ENCODE measurements at regions not wholly inside any gene's neighbourhood (a gene's known extent, or its start where the extent isn't known, plus 50 kb on each side); places are given as distances from the start of the nearest gene placed in this dataset.

GRCh38 chr10:33735464-33735923 is 401.0 kb upstream of the NRP1 start:
- DNase-seq (ENCODE audit: low read depth), result no peak

DNA sequence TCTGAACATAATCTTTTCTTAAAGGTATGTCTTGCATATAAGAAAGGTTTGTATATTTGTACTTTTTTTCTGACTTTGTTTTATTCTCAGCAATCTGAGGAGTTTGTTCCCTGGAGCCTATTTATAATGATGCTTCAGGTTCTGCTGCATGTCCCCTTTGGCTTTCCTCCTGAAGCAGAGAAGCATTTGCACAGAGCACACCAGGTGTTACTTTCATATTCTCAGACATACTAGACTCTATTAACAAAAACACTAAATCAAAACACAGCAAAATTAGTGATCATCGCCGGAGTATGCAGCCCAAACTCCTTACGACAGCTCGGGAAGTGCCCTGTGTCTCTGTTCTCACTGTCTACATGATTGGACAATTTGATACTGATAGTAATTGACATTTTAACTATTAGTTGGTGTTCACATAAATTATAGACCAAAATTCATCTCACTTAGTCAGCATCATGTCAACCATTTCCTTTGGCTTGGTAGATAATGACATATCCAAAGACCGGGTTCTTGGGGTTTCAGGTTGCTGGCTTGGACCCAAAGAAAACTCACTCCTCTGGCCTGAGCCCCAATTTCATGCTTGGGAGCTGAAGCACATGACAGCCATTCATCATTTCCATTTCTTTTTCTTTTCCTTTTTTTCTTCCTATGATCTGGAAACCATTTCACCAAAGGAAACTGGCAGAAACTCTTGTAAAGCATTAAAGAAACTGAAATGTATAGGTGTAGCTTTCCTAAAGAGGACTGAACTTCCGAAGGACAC is 400.1 kb upstream of the NRP1 start:
- DNase-seq (ENCODE audit: low read depth), result no peak

DNA sequence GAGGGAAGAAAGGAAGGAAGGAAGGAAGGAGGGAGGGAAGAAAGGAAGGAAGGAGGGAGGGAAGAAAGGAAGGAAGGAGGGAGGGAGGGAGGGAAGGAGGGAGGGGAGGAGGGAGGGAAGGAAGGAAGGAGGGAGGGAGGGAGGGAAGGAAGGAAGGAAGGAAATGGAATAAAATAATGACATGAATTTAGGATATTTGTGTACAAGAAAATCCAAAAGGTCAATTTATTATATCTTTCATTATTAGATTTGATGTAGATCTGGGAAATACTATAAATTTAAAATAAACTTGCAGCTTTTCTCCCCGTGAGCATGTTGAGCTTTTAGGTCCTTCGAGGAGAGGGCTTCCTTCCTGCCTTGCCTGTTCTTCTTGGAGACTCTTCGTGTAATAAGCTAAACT is 398.6 kb upstream of the NRP1 start:
- DNase-seq (ENCODE audit: low read depth), result no peak

DNA sequence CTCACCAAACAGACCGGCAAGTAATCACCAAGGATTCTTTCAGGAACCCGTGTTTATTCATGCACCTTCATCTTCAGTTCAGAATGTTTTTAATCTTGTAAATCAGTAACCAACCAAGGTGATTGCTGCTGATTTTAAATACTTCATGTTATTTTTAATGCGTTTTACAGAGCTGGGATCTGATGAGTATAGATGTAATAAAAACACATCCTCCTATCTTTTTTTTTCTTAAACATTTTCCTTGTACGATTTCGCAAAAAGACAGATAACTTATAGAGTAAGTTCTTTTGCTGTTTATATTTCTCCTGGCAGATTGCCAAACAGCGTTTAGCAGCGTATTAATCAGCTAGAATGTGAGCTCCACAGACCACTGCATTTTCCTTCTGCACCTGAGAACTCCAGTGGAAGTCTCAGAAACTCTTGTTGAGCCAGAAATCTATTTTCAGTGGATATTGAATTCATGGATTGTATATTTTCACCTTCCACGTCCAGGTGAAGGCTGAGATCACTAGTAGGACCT is 397.8 kb upstream of the NRP1 start:
- no peak for DNase-seq (ENCODE audit: low read depth)

- DNase-seq (ENCODE audit: low read depth), result no peak
Observed at GRCh38 chr10:33731322-33731721, 396.9 kb upstream of the NRP1 start.

DNA sequence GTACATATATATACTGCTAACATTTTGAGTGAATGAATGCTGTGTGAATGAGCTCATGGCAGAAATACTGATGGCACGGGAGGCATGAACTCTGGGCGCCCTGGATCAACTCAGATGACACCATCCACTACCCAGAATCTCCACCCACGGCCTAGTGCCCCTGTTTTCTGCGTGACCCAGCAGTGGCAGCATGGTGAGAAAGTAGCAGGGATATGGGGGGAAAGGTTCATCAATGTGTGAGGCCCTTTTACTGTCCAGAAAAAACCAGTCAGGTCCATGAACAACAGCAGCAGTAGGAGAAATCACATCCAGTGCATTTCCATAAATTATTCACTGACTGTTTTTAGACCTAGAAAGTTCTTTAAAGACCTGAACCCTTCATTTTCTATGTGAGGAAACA is 391.0 kb upstream of the NRP1 start:
- DNase-seq (ENCODE audit: low read depth), result no peak

- DNase-seq (ENCODE audit: low read depth), result no peak
Observed at GRCh38 chr10:33723181-33723580, 388.7 kb upstream of the NRP1 start.

- no peak for DNase-seq (ENCODE audit: low read depth)
Observed at GRCh38 chr10:33722067-33722466, 387.6 kb upstream of the NRP1 start.

GRCh38 chr10:33721509-33721908 is 387.0 kb upstream of the NRP1 start:
- no peak for DNase-seq (ENCODE audit: low read depth)

DNA sequence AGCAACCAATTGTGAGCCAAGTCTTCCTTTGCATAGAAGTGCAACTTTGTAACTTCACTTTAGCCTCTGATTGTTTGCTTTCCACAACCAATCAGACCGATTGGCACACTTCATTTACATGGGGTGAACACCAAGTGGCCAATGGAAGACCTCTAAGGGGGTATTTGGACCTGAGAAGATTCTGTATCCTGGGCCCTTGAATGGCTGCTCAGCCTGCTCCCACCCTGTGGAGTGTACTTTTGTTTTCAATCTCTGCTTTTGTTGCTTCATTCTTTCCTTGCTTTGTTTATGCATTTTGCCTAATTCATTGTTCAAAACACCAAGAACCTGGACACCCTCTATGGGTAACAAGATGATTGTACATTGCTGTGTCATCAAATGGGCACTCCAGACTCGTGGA is 385.7 kb upstream of the NRP1 start:
- no peak for DNase-seq (ENCODE audit: low read depth)

DNA sequence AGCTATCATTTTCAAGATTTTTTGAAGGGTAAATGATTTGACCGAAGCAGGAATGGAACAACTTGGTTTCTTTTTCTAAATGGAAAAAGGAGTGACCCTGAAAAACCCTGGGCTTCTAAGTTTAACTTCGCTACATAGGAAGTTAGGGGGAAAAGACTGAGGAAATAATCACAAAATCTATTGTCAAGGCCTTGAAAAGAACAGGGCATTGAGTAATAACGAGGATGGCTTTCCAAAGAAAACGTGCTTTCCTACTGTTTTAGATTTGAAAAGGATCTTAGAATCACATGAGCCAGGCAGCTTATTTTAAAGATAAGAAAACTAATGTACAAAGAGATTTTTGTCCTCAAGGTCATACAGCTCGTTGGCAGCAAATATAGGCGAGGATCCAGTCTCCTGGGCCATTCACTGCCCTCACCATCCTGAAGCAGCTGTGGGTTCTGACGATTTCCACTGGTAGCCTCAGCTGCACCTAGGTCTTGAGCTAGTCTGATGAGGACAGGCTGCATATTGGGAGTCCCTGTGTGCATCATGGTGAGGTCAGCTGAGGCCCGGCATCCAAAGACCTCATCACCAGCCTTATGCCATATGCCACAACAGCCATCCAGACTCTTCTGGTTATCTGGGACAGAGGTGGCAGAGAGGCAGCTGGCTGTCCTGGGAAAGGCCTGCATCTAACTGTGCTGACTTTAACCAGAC is 384.7 kb upstream of the NRP1 start:
- DNase-seq (ENCODE audit: low read depth), result no peak

DNA sequence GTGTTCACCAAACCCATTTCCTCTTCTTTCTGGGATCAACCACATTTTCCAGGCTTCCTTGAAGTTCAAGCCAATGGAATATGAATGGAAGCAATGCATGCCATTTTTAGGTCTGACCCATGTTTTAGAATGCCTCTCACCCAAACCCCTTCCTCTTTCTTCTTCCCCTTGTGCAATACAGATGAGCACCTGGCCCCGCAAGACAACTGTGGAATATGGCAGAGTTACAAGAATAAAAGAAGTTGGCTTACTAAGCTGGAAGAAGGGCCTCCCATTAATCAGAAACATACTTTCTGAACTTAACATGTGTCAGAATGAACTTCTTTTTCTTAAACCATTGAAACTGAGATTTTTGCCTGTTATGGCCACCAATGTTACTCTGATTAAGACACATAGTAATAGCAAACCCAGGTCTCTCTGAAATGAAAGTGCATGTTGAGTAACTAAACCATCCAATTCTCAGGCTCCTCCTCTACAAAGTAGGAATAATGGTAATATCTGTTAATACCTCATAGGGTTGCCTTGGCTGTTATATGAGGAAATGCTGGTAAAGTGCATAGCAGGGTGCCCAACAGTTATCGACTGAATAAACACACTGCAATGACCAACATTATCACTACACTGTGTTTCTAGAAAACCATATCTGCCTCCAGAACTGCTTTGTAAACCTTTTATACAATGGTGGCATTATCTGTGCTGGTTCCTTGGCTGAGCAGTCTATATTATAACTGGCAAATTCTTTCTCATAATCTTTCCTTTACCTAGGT is 382.2 kb upstream of the NRP1 start:
- no peak for DNase-seq (ENCODE audit: low read depth)

- DNase-seq (ENCODE audit: low read depth), result no peak
Observed at GRCh38 chr10:33715303-33715975, 381.0 kb upstream of the NRP1 start.

- DNase-seq (ENCODE audit: low read depth), result no peak
Observed at GRCh38 chr10:33712825-33713224, 378.4 kb upstream of the NRP1 start.

DNA sequence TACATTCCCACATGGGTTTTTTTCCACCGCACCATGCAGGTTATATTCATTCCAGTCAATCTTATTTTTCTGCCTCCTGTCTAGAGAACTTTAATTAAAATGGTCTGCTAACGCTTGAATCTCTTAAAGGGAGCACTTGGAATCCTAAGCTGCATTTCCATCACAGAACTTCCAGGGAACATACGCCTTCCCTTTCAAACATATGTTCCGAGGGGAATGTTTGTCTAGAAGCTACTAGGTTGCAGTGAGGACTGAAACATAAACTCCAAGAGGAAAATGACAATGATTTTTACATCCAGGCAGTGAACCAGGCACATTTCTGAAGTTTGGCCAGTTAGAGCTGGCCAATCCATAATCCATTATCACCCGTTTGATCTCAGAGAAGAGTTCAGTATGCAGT is 375.5 kb upstream of the NRP1 start:
- no peak for DNase-seq (ENCODE audit: low read depth)

DNA sequence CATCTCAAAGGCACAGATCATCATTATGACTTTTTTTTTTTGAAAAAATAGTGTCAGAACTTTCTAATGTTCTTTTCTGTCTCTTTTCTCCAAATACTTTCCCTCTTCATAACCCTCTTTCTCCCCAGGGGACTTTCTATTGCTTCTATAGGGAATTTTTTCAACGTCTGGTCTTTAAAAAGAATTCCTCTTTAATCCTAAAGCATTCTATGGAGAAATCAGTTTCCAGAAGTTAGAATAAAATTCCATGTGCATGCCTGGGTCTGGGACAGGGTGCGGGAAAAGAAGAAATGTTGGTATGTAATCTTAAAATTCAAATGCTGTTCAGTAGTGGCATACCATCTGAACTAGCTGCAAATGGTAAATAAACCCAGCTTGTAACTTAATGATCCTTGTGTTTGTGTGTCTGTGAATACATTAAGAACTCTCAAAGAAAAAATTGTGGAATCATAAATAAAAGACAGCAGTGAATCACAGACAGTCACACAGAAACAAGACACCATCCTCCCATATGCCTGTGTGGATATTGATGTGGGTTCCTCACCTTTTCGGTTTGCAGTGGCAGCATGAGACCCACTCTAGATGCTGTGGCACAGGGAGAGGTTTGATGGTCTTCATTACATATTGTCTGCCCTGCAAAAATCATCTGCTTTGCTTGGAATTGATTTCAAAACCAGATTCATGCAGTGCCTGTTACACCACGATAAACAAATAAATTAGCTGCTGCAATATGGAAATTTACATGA is 374.7 kb upstream of the NRP1 start:
- no peak for DNase-seq (ENCODE audit: low read depth)

DNA sequence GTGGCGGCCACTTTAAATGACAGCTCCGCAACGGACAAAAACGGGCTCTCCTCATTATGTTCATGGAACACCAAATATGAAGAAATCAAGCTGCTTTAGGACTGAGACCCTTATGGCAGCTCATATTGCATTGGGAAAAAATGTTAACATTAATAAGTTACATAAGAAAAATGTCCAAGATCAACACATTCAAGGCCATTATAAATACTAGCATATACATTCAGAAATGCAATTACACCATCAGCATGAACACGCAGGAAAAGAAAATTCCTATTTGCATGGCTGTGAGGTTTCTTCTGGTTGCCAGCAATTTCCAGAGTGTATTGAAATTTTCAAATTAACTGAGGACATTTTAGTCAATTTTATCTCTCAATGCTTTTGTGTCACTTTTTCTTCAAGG is 374.1 kb upstream of the NRP1 start:
- no peak for DNase-seq (ENCODE audit: low read depth)

GRCh38 chr10:33706746-33707145 is 372.3 kb upstream of the NRP1 start:
- no peak for DNase-seq (ENCODE audit: low read depth)

GRCh38 chr10:33706191-33706590 is 371.7 kb upstream of the NRP1 start:
- no peak for DNase-seq (ENCODE audit: low read depth)

DNA sequence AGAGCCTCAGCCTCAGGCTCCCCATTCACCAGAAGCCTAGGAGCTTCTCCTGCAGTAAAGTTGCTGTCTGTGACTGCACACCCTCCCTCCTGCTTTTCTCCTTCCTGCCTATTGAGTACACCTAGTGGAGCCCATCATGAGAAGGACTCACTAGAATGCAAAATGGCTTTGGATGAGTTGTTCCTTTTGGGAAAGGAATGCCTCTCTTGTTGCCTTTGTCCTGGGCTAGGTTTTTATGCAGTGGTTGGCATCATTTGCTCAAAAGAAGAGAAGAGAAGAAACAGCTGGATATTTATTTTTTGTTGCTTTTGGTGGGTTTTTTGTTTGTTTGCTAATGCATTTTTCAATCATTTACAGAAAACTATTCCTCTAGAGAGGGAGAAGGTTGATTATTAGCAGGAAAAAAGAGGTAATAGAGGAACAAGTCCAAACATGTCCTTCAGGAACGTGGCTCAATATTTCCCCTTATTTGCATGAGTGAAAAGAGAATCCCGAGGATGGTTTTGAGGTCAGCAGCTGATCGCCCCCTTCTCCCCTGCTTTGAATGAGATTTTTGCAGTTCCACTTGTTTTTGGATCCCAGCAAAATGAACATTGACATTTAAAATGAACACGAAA is 369.9 kb upstream of the NRP1 start:
- no peak for DNase-seq (ENCODE audit: low read depth)
